Activated CD4-positive, CD25-positive, alpha-beta regulatory T cell (primary cell): ENCODE measurements at regions not wholly inside any gene's neighbourhood (a gene's known extent, or its start where the extent isn't known, plus 50 kb on each side); places are given as distances from the start of the nearest gene placed in this dataset.
A peak's percentile ranks its signal among the peaks of the same experiment; 100 is the strongest.
"Not testable (repeated sequence)": the region's sequence is repeated elsewhere in the genome, so short reads cannot be mapped to it uniquely, and the experiment has no call there.

ENCODE experiments used
- DNase-seq, 4 experiments: peaks; one replicate each; lab custom pipeline; 2025; lab: John Stamatoyannopoulos, UW

DNA sequence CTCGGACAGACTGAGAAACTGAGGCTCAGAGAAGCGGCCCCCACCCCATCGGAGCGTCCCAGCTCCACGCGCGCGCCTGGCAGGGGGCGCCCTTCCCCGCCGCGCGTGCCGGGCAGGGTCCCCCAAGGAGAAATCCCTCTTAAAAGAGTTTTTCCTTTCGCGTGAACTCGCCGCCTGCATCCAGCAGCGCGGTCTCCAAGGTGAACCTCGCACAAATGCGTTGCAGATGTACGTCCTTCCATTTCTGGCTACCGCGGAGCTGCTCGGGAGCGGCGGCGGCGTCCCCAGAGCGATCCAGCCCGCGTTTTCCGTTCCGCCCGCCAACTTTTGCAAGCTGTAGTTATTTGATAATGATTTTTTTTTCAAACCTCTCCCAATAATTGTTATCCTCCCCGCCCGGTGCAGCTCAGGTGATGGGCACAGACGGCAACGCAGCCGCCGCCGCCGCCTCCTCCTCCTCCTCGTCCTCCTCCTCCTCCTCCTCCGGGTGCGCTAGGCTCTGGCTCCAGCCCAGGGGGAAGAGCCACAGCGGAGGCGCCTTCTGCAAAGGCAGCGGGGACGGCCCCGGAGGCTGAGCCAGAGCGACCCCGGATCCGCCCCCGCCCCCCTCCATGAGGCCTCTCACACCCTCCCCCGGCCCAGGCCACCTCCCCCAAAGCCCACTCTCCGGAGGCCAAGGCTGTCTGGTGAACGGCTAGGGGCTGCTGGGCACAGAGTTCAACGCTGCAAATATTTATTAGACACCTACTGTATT, 74.0 kb upstream of the CUX1 start:
- DNase-seq, result peak in 3 of 4 experiments; percentile 15 to 30 (median 27)

DNA sequence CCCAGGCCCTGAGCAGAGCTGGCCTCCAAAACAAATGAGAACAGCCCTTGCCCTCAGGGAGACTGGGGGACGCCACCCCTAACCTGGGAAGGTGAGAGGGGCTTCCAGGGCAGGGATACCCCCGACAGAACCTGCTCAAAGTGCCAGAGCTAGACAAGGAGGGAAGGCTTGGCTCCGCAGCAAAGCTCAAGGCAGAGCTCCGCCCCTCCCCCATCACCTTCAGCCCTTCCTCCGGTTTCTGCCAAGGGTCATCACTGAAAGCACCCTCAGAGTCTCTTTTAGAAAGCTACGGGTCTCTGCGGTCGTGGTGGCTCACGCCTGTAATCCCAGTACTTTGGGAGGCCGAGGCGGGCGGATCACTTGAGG, 73.4 kb upstream of the CUX1 start:
- no peak for DNase-seq

DNA sequence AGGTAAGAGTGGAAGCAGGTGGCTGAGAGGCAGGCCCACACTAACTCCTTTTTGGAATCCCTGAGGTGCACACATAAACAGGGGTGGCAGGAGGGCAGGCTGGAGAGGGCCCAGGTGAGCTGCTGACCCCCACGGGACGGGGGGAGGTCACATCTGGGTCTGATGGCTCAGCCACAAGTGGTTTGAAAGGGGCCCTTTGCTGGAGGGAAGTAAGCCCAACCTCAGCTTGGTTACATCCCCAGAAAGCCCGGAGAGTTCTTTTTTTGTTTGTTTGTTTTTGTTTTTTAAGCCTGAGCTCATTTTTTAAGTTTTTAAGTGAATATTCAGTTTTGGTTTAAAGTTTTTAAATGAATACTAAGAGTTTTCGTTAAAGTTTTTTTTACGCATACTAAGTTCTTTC, 72.8 kb upstream of the CUX1 start:
- DNase-seq, result no peak

GRCh38 chr7:101746314-101746713, 71.1 kb upstream of the CUX1 start:
- no peak for DNase-seq

GRCh38 chr7:101747053-101747878, 70.2 kb upstream of the CUX1 start:
- DNase-seq, result no peak

GRCh38 chr7:101747879-101748345, 69.5 kb upstream of the CUX1 start:
- no peak for DNase-seq

- no peak for DNase-seq
Observed at GRCh38 chr7:101749891-101750290, 67.5 kb upstream of the CUX1 start.

DNA sequence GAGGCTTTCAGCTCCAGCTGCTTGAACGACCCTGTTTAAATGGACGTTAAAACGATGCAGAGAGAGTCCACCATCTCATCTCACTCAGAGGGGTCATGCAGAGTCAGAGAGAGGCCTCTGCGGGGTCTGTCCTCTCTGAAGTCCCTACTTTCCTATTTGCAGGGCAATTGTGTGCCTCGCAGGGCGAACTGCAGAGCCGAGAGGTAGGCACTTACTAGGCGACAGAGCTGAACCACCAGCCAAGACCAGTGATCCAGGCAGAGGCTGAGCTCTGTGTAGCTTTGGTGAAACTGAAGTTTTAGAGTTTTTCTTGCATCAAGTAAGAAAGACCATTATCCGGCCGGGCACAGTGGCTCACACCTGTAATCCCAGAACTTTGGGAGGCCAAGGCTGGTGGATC, 64.1 kb upstream of the CUX1 start:
- DNase-seq, result no peak

- DNase-seq, result no peak
Observed at GRCh38 chr7:101754424-101755159, 62.8 kb upstream of the CUX1 start.

DNA sequence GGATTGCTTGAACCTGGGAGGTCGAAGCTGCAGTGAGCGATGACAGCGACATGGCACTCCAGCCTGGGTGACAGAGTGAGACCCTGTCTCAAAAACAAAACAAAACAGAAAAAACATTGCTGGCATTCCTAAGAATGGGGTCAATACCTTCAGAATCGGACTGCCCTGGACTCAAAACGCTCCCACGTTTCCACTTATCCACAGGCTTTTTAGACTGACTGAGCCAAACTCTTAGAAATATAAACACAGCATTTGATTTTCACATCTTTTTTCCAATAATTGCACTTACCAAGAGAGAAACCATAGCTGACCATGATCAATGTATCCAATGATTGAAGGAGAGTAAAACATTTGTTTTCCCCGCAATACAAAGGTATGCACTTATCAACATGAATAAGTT, 59.5 kb upstream of the CUX1 start:
- DNase-seq, result no peak

DNA sequence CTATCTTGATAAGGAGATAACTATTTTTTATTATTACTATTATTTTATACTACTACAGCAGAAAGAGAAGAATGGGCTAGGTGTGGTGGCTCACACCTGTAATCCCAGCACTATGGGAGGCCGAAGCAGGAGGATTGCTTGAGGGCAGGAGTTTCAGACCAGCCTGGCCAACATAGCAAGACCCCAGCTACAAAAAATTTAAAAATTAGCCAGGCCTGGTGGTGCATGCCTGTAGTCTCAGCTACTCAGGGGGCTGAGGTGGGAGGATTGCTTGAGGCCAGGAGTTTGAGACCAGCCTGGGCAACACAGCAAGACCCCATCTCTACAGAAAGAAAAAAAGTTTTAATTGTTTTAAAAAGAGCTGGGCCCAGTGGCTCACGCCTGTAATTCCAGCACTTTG, 58.9 kb upstream of the CUX1 start:
- not testable (repeated sequence) for DNase-seq

DNA sequence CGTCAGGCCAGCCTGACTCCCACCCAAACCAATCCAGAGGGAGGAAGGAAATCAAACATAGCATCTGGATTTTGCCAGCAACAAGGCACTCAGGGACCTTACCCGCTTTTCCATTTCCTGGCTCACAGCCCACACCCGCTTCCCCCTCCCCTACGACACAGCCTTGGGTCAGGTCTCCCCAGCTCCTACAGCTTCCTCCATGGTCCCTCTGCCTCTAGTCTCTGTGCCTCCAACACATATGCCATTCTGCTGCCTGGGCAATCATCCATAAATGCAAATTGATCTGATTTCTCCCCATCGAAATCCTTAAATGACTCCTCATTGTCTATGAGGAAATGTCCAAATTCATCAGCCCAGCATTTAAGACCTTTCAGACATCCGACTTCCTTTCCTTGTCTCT, 53.2 kb upstream of the CUX1 start:
- no peak for DNase-seq

GRCh38 chr7:101767544-101767943, 49.9 kb upstream of the CUX1 start:
- DNase-seq, result no peak
